ENCODE measurements at regions not wholly inside any gene's neighbourhood (a gene's known extent, or its start where the extent isn't known, plus 50 kb on each side); places are given as distances from the start of the nearest gene placed in this dataset.

DNA sequence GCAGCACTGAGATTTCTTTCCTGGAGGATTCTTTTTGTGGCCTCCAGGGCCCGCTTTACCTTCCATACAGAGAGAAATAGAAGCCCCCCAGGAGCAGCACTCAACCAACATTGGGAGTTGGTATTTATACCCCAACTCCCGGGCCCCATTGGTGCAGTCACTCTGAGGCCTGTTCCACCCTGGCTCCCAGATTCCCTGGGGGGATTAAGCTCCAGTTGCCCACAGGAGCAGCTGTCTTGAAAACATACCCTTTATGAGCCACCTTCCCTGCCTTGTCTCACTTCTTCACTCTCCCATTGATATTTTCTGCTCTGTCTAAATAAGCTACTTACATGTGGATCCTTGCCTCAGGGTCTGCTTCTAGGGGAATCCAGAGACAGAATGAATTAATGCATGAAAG is 167.8 kb downstream of the KATNIP start:
- Histone ChIP-seq H3K27me3 (replicated peaks; ENCODE audit: insufficient read depth) (no peaks in the 10 kb centered on the region), H3K9me3 (no peaks in the 10 kb centered on the region), H3K36me3 (no peaks in the 10 kb centered on the region), H3K4me1 (replicated peaks) (no peaks in the 10 kb centered on the region), H3K27ac (no peak overlapping the region), H3K4me3 (no peak overlapping the region)
- WGBS, result 83% methylated on average over 2 of the region's 2 CpGs
- TF ChIP-seq POLR2A (IDR thresholded peaks at IDR 0.05), result no peak
- no peak for TF ChIP-seq POLR2AphosphoS5 (IDR thresholded peaks at IDR 0.05)
- TF ChIP-seq, protein P1, sequence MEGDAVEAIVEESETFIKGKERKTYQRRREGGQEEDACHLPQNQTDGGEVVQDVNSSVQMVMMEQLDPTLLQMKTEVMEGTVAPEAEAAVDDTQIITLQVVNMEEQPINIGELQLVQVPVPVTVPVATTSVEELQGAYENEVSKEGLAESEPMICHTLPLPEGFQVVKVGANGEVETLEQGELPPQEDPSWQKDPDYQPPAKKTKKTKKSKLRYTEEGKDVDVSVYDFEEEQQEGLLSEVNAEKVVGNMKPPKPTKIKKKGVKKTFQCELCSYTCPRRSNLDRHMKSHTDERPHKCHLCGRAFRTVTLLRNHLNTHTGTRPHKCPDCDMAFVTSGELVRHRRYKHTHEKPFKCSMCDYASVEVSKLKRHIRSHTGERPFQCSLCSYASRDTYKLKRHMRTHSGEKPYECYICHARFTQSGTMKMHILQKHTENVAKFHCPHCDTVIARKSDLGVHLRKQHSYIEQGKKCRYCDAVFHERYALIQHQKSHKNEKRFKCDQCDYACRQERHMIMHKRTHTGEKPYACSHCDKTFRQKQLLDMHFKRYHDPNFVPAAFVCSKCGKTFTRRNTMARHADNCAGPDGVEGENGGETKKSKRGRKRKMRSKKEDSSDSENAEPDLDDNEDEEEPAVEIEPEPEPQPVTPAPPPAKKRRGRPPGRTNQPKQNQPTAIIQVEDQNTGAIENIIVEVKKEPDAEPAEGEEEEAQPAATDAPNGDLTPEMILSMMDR (IDR thresholded peaks at IDR 0.05), result no peak
- intact Hi-C loops (cut with DNase I), result no loop called here
- no peak for DNase-seq (ENCODE audit: low spot score)

DNA sequence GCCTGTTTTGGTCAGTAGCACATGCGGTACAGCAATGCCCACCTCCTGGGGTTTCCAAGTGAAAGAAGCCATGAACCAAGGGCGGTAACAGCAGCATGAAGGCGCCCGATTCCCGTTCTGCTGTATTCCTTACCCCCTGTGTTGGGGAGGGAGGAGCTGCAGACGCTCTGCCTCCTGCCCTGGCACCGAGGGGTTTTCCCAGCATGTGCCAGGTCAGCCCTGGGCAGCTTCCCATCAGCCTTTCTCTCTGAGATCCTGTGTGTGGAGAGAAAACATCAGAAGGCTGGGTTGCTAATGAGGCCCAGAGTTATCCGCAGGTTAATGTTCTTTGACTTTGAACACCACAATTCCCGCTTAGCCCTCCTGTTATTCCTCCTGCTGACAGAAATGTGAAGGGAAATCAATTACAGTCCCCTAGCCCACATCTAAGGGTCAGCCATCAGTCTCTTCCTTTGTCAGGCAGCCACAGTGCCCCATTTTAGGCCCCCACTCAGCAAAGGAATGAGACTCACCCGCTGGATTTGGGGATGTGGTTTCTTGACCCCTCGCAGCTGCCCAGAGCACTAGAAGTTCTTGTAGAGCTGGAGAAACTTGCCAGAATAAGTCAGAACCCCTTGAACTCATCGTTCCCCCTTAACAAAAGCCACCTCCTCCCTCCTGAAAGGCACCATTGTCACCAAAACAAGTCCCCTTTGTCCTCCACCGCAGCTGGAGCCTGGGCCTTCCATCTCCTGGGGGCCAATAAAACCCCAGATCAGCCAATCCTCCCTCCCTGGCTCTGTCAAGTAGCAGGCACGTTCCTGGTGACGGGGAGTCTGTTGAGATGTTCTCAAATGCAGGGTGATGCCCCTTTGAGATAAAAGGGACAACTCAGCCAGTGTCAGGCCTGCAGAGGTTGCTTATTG is 168.5 kb downstream of the KATNIP start:
- WGBS, result 52% methylated on average over 15 of the region's 15 CpGs
- no peak for DNase-seq (ENCODE audit: low spot score)
- TF ChIP-seq POLR2AphosphoS5 (IDR thresholded peaks at IDR 0.05), result no peak
- no peak for TF ChIP-seq POLR2A (IDR thresholded peaks at IDR 0.05)
- TF ChIP-seq, protein P1 (IDR thresholded peaks at IDR 0.05), result no peak
- intact Hi-C loops (cut with DNase I), result no loop called here
- H3K4me1 ChIP-seq (replicated peaks), result no peaks in the 10 kb centered on the region
- H3K27me3 ChIP-seq (replicated peaks; ENCODE audit: insufficient read depth), result no peaks in the 10 kb centered on the region
- H3K27ac ChIP-seq, result no peak overlapping the region
- H3K36me3 ChIP-seq, result no peaks in the 10 kb centered on the region
- H3K4me3 ChIP-seq, result no peak overlapping the region
- no peaks in the 10 kb centered on the region for H3K9me3 ChIP-seq

DNA sequence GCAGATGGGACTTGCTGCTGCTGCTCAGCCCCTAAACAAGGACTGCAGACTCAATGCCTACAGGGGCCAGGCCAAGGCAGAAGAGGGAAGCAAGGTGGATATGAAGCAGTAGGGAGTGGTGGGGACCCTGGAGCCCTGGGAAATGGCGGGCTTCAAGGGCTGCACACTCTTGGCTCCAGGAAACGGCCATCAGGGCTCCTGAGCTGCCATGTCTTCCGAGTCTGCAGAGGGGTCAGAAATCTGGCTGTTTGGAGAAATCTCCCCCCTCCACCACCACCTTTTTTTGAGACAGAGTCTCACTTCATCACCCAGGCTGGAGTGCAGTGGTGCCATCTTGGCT is 169.1 kb downstream of the KATNIP start:
- Histone ChIP-seq H3K9me3 (no peaks in the 10 kb centered on the region), H3K27ac (no peak overlapping the region), H3K27me3 (replicated peaks; ENCODE audit: insufficient read depth) (no peaks in the 10 kb centered on the region), H3K36me3 (no peaks in the 10 kb centered on the region), H3K4me3 (no peak overlapping the region), H3K4me1 (replicated peaks) (no peaks in the 10 kb centered on the region)
- WGBS, result 84% methylated on average over 3 of the region's 3 CpGs
- no peak for DNase-seq (ENCODE audit: low spot score)
- intact Hi-C loops (cut with DNase I), result no loop called here
- TF ChIP-seq POLR2AphosphoS5 (IDR thresholded peaks at IDR 0.05), result no peak
- TF ChIP-seq, protein P1 (IDR thresholded peaks at IDR 0.05), result no peak
- no peak for TF ChIP-seq POLR2A (IDR thresholded peaks at IDR 0.05)

DNA sequence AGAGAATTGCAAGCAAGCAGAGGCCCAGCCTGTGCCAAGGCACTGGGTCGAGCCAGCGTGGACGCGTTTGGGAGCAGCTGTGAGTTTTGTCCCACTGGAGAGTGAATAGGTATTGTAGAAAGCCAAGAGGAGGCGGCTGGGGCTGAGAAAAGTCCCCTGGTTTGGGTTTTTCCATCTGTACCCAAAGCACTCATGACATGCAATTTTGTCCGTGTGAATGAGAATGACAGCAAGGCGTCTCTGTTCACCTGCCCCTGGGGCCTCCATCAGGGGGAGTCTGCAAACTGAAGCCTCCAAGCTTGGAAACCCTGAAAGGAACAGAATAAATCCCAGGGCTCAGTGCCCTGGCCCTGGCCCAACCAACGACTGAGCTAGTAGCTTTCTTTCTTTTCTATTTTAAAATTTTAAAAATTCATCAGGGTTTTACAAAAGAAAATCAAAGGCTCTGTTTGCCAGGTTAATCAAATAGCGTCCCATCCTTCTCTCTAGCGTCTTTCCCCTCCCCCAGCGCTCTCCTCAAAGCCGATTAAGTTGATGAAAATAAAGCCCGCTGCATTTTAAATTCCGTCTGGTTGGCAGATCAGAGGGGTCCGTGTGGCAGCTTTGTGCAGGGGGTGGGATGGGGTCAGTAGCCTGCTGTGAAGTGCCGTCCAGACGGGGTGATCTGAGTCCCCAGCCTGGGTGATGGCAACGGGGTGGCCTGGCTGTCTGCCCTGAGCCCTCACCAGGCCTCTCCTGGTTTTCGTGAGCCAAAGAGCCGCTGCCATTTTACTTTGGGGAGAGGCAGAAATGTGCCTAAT is 171.0 kb downstream of the KATNIP start:
- intact Hi-C loops (cut with DNase I), result no loop called here
- peak overlapping the region in 1 of 2 donors; percentile 41 for H3K27ac ChIP-seq
- 66% methylated on average over 20 of the region's 20 CpGs for WGBS
- H3K4me3 ChIP-seq, result no peak overlapping the region
- no peaks in the 10 kb centered on the region for H3K9me3 ChIP-seq
- no peak for TF ChIP-seq POLR2AphosphoS5 (IDR thresholded peaks at IDR 0.05)
- TF ChIP-seq POLR2A (IDR thresholded peaks at IDR 0.05), result no peak
- TF ChIP-seq, protein P1 (IDR thresholded peaks at IDR 0.05), result no peak
- no peak for DNase-seq (ENCODE audit: low spot score)
- H3K4me1 ChIP-seq (replicated peaks), result peaks cover 6% of the 10 kb centered on the region
- no peaks in the 10 kb centered on the region for H3K27me3 ChIP-seq (replicated peaks; ENCODE audit: insufficient read depth)
- H3K36me3 ChIP-seq, result no peaks in the 10 kb centered on the region
